AG08396 (cell line): ENCODE measurements at regions not wholly inside any gene's neighbourhood (a gene's known extent, or its start where the extent isn't known, plus 50 kb on each side); places are given as distances from the start of the nearest gene placed in this dataset.

Experiments used
- DNase-seq: peaks from one replicate; pipeline ENCODE4 v3.0.0; 2012; ENCODE audit warnings: low spot score, mixed read lengths

GRCh38 chr7:39890411-39890810 is 59.6 kb upstream of the CDK13 start:
- no peak for DNase-seq

GRCh38 chr7:39891894-39892293 is 58.2 kb upstream of the CDK13 start:
- no peak for DNase-seq

GRCh38 chr7:39892361-39892760 is 57.7 kb upstream of the CDK13 start:
- no peak for DNase-seq

GRCh38 chr7:39894904-39895303 is 55.2 kb upstream of the CDK13 start:
- no peak for DNase-seq

GRCh38 chr7:39896840-39897239 is 53.2 kb upstream of the CDK13 start:
- no peak for DNase-seq

GRCh38 chr7:39898867-39899266 is 51.2 kb upstream of the CDK13 start:
- no peak for DNase-seq
